ENCODE measurements at regions not wholly inside any gene's neighbourhood (a gene's known extent, or its start where the extent isn't known, plus 50 kb on each side); places are given as distances from the start of the nearest gene placed in this dataset.

DNA sequence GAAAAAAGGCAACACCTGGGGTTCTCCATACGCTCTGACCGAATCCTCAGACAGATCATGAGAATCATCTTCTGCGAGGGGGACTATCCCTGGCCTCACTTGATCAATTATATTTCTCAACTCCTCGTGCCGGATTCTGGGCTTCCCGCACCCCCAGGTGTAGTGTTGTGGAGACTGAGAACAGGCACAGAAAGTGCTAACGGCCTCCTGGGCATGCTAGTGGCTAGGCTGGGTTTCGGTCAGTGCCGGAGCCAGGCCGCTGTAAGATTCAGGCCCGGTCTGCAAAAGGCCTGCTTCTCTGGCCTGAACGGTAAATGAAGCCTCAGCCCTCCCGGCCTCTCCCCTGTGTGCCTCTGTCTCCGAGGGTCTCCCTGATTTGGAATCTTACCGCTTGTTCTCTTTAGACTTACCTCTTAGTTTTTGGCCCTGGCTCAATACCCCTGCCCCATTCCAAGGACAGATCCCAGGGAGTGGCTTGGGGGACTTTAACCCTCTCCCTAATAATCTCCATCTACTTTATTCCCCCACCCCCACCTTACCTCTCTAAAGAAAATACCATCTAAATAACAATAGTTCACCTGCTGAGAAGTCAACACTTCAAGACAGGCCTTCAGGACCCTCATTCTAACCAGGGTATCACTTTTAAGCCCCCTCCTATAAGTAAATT, 79.0 kb upstream of the MEDAG start:
- TF ChIP-seq POLR2A (IDR thresholded peaks at IDR 0.05): no peak
- TF ChIP-seq, protein P1, sequence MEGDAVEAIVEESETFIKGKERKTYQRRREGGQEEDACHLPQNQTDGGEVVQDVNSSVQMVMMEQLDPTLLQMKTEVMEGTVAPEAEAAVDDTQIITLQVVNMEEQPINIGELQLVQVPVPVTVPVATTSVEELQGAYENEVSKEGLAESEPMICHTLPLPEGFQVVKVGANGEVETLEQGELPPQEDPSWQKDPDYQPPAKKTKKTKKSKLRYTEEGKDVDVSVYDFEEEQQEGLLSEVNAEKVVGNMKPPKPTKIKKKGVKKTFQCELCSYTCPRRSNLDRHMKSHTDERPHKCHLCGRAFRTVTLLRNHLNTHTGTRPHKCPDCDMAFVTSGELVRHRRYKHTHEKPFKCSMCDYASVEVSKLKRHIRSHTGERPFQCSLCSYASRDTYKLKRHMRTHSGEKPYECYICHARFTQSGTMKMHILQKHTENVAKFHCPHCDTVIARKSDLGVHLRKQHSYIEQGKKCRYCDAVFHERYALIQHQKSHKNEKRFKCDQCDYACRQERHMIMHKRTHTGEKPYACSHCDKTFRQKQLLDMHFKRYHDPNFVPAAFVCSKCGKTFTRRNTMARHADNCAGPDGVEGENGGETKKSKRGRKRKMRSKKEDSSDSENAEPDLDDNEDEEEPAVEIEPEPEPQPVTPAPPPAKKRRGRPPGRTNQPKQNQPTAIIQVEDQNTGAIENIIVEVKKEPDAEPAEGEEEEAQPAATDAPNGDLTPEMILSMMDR (IDR thresholded peaks at IDR 0.05): no peak

All from sigmoid colon (tissue), 3 donors.